GM10248 (cell line): ENCODE measurements at regions not wholly inside any gene's neighbourhood (a gene's known extent, or its start where the extent isn't known, plus 50 kb on each side); places are given as distances from the start of the nearest gene placed in this dataset.

Experiments
- CTCF ChIA-PET: fragments of 300-600 bp; sonication (Branson Sonifier 250); formaldehyde crosslinking; extraction: SDS; loops from one replicate; lab custom pipeline; 2021; ENCODE audit warnings: antibody characterized with exemption; lab: Yijun Ruan, JAX
- POLR2A ChIA-PET: fragments of 350-650 bp; sonication (Branson Sonifier 250); formaldehyde crosslinking; extraction: SDS; loops from one replicate; lab custom pipeline; 2020; ENCODE audit warnings: antibody characterized with exemption; lab: Yijun Ruan, JAX
- DNase-seq: peaks from one replicate; pipeline ENCODE4 v3.0.0; 2012; ENCODE audit errors: extremely low spot score
- CTCF ChIP-seq: IDR thresholded peaks from 2 replicates; pipeline ENCODE4 v1.5.1; 2012; ENCODE audit warnings: mild to moderate bottlenecking, low read depth; ENCODE audit errors: extremely low read depth, missing control alignments, control extremely low read depth

- ChIA-PET CTCF (interaction anchor here (1.4 kb wide), 1 partner anchor 11 kb away, joined by 3 read pairs; no protein-coding TSS in a partner anchor), POLR2A (no interaction called here)
- DNase-seq, result no peak
- no peak for TF ChIP-seq CTCF
Measured at GRCh38 chr12:58302487-58303011, 361.2 kb downstream of the ATP23 start.

GRCh38 chr12:58306266-58307000, 365.1 kb downstream of the ATP23 start:
- POLR2A ChIA-PET, result no interaction called here
- no peak for DNase-seq
- no peak for TF ChIP-seq CTCF
- CTCF ChIA-PET, result no interaction called here

GRCh38 chr12:58309806-58310205, 368.4 kb downstream of the ATP23 start:
- POLR2A ChIA-PET, result no interaction called here
- no peak for DNase-seq
- CTCF ChIA-PET, result no interaction called here
- TF ChIP-seq CTCF, result no peak

GRCh38 chr12:58310368-58310767, 369.0 kb downstream of the ATP23 start:
- ChIA-PET POLR2A (no interaction called here), CTCF (no interaction called here)
- no peak for DNase-seq
- no peak for TF ChIP-seq CTCF

GRCh38 chr12:58310809-58311622, 369.6 kb downstream of the ATP23 start:
- POLR2A ChIA-PET, result no interaction called here
- TF ChIP-seq CTCF, result no peak
- CTCF ChIA-PET, result no interaction called here
- DNase-seq, result no peak

- POLR2A ChIA-PET, result no interaction called here
Measured at GRCh38 chr12:58313091-58313855, 371.9 kb downstream of the ATP23 start.

More at GRCh38 chr12:58313091-58313855, 371.9 kb downstream of the ATP23 start:
- no peak for TF ChIP-seq CTCF
- CTCF ChIA-PET, result interaction anchor here (1.2 to 1.3 kb wide), 2 partner anchors 10 to 14 kb away, joined by 3 read pairs; no protein-coding TSS in a partner anchor
- DNase-seq, result no peak
